Activated CD4-positive, alpha-beta T cell treated with anti-CD3 and anti-CD28 coated beads for 4 hours (primary cell): ENCODE measurements at regions not wholly inside any gene's neighbourhood (a gene's known extent, or its start where the extent isn't known, plus 50 kb on each side); places are given as distances from the start of the nearest gene placed in this dataset.
"Not testable (repeated sequence)": the region's sequence is repeated elsewhere in the genome, so short reads cannot be mapped to it uniquely, and the experiment has no call there.

Experiments
- DNase-seq, 2 donors: peaks; one replicate each; pipeline ENCODE4 v3.0.0-alpha.2; 2020

DNA sequence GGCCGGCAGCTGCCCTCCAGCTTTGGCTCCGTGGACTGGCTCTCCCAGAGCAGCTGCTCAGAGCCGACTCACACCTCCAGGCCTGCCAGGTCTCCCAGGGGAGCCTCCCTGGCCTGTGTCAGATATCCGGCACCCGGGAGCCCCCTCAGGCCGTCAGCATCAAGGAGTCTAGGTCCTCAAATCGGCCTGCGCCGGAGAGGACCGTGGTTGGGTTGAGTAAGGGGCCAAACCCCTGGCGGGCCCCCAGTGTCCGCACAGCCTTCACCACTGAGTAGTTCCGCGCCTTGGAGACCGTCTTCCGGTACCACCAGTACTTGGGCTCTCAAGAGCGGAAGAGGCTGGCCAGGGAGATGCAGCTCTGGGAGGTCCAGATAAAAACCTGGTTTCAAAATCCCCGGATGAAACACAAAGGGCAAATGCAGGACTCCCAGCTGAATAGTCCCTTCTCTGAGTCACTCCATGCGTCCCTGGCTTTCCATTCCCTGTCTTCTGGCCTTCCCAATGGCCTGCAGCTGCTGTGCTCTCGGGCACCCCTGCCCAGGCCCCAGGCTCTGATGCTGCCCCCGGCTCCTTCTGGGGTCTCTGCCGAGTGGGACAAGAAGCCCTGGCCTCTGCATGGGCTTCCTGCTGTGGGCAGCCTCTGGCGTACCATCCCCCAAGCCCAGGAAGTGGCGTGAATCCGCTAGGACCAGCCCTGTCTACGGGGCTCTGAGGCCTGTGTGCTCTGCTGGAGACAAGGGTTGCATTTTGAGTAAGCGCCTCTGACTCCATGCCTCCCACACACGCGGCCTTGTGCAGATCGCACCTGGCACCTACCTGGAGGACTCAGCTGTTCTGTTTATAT lies 245.1 kb upstream of the ATXN7L3B start:
- no peak for DNase-seq

DNA sequence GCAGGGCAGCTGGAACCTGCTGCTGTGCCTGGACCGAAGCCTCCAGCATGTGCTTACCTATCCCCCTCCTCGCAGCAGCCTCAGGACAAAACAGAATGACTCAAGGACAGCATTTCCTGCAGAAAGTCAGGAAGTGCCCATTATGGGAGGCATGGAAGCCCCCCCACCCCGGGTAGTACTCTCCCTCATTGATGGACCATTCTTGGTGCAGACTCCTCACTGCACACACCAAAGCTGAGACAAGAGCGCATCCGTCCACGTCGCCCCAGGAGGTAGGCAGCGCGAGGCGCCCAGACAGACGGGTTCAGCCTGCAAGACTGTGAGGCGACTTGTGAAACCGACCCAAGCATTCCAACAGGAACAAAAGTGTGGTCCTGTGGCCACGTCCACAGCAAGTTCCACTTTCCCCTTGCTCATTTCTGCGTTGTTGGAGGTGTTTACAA lies 243.9 kb upstream of the ATXN7L3B start:
- no peak for DNase-seq

DNA sequence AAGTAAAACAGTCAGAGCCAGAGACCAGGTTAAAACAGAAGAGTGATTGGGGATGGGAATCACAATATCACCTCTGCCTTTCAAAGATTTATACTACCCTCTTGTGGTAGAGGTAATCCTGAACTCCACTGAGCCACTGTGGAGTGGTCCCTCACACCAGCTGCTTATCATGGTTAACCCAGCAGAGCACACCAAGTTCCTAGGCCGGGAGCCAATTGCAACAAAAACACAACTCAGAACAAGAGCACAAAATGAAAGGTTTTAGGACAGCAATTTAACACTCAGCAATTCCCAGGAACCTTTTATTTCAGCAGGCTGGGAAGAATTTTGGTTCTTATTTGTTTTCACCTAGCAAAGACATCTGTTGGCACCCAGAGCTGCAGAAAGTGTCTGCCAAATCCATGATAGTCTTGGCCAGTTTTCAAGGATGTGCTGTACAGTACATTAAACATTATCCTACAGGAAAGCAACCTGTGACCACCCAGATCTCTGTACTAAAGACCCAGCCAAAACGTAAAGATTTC lies 220.5 kb upstream of the ATXN7L3B start:
- DNase-seq, result no peak

DNA sequence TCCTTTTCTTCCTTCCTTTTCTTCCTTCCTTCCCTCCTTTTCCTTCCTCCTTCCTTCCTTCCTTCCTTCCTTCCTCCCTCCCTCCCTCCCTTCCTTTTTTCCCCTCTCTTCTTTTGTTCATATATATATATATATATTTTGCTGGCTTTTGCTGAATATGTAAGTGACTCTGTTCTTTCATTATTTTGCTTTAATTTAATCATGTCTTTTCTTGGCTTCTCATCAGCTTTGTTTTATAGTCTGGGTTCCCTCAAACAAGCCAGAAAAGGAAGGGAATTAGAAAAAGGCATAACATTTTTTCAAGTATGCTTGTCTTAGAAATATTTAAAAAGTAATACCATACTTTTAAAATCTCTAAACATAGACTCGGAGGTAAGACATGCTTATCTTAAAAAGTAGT lies 219.9 kb upstream of the ATXN7L3B start:
- no peak for DNase-seq

DNA sequence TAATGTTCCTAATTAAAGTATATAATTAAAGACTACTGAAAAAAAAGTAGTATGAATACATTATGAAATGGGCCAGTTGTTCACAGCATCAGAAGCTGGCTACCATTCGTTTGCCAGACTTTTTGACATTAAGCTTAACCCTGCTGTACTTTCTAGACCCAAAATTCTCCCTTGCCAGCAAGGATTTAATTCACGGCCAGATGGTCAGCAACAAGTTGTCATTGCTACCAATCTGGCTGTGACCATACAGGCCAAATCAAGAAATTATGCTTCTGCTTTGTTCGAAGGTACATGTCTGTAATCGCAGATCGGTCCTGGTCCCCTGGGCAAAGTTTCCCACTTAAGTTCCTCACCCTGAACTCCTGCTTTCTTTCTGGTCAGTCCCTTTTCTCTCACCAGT lies 217.7 kb upstream of the ATXN7L3B start:
- no peak for DNase-seq

DNA sequence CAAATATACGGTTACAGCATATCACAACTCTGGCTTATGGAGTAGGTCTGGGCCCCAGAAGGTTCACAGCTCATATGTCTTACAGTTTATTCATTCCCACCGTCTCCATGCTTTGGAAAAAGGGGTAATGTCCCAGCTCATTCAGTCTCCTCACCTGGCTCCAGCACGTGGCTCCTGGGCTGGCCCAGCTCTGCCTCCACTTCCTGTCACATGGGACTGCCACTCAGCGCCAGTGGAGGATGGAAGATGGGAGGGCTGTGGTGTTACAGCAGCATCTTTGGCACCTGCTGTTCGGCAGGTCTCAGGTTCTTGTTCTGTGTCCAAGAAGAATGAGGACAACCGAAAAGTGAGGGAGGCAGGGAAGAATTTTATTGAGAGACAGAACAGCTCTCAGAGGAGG lies 216.3 kb upstream of the ATXN7L3B start:
- no peak for DNase-seq

DNA sequence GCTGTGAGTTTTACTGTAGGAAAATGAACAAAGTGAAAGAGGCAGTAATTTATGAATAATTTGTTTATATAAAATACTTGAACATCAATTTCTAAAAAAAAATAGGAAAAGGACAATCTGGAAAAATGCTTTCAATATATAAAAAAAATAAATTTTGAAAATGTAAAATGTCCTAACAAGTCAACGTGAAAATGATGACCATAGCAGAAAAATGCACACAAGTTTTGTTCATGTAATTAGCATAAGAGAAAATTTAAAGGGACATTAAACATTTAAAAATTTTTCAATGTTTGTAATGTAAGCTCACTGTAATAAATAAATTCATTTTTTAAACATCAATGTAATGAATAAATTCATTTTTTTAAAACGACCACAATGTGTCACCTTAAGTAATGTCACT lies 214.8 kb upstream of the ATXN7L3B start:
- no peak for DNase-seq

DNA sequence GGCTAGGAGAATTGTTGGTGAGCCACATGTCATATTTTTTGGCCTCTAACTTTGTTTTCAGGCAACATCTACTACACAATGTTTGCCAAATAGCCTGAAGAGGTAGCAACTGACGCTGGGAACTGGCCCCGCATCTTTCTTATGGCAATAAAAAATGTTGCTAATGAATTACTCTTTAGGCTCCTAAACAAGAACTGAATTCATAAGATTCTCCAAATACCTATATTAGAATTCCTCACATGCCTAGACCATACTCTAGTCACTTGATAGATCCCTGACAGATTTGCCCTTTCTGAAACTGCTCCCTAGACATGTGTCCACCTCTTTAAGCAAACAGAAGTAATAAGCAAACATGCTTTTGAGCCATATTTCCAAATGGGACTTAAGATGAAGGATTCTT lies 209.0 kb upstream of the ATXN7L3B start:
- DNase-seq, result no peak

DNA sequence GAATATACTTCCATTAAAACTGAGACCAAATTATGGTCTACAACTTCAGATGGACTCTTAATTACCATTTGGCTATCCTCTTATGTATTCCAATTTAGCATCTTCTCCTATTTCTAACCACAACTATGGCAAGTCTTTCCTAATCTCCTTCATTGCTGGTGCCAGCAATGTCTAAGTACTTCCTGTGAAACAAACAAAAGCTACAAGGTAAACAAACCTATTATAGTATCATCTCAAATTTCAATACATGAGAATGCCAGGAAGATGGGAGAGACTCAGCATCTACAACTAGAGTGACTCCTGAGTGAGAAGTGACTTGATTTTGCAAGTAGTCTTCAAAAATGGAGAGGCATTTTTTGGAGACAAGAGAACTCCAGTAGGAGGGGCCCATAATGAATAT lies 202.9 kb upstream of the ATXN7L3B start:
- DNase-seq, result no peak

DNA sequence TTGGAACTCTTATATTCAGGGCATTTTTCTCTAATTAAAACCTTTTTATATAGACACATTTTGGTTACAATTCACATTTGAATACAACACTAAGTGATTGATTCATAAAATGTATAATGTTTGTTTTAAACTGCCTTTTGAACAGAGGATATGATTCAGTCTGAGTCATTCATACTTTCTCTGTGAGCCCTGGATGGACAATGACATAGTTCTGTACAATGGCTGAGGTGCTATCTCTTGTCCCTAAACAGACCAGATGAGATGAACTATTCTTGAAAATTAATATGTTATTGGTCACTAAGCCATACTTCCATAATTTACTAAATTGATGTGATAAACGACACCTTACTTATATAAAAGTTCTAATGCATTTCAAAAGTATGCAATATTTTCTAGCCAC lies 199.7 kb upstream of the ATXN7L3B start:
- no peak for DNase-seq

DNA sequence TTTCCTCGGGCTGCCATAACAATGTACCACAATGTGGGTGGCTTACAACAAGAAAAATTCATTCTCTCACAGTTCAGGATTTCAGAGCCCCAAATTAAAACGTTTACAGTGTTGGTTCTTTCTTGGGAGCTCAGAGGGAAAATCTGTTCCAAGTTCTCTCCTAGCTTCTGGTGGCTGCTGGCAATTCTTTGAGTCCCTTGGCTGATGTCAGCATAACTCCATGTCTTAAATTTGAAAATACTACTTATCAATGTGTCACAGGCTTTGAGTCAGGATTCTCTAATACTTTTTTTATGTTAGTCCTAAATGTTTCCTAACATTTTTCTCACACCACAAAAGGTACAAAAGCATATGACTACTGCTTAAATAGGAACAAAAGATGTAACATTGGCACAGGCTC lies 198.4 kb upstream of the ATXN7L3B start:
- DNase-seq, result no peak

DNA sequence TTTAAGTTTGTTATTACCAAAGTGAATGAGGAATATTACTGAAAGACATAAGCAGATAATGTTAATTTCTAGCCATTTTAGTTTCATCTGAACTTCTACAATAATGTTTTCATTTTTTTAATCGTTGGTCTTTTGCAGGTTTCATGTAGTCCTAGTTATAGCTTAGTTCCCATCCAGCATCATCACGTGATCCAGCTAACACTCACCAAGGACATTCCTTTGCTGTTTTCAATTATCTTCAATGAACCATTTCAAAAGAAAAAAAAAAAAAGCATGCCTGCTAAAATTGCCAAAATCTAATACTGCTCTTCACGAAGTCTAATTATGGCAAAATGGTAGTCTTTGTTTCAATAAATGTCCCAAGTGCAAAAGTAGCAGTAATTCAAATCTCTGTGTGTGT lies 187.7 kb upstream of the ATXN7L3B start:
- DNase-seq, result no peak

DNA sequence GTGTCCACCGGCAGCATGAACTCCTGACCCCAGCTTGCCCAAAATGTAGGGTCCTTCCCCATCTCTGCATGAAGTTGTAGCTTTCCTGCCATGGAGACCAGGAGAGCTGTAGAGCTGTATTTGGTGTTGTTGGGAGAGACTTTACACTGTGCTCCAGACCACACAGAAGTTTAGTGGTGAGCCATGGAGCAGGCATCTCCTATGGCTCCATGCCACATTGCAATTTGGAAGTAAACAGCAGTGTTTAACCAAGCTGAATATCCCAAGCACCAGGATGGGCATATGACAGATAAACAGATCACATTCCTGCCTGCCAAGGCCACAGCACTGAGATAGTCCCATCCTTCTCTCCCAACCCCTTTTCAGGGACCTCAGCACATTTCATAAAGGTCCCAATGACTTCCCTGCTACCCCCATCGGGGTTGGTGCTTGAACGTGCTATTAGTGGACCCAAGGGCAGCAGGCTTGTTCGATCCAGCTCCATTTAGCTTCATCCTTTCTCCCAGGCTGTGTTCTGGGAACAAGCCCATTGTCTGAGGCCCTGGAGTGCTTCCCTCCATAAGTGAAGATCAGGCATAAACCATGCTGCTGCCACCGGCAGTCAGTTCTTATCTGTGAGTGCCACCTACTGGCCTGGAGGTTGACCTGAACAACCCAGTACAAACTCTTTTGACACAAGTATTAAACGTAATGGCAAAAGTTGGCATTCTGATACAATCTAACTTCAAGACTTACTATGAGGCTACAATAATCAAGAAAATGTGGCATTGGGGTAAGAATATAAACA lies 172.3 kb upstream of the ATXN7L3B start:
- DNase-seq, result no peak

DNA sequence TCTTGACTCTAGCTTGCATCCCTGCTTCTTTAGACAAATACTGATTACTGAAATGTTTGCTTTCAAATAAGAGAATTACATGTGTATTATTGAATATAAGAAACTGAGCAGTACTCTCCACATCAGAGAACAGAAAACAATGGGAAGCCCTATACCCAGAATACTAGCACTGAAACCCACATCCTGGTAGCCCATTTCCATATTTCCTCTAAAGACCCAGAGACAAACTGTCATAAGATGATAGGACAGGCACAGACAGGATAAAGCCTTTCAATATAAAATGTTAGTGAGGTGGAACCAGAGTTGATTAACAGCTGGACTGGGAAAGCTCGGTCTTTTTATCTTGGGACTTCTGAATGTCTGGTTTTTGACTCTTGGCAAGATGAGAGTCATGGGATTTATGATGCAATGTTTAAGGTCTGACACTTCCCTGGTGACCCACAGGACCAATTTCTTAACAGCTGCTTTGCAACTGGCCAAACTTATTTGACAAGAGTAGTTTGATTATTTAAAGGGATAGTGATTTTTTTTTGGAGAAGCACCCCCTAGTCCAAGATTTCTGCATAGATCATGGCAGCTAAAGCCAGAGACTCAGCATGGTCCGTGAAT lies 166.9 kb upstream of the ATXN7L3B start:
- DNase-seq, result no peak

DNA sequence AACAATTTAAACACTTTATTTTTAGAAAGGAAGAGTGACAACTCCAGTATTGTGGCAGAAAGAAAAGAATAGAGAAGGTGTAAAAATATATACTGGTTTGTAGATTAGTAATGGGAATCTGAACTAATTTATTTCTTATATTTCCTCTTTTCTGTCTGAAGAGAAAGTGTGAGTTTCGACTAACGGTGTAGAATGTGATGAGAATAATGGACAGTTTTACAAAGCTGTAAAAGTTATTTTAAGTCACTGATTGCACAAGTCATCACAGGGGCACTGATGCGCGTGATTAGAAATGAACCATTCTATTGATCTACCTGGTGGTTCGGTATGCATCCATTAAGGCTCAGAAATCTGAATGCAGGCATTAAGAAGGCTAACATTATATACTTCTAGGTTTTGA lies 158.5 kb upstream of the ATXN7L3B start:
- no peak for DNase-seq

DNA sequence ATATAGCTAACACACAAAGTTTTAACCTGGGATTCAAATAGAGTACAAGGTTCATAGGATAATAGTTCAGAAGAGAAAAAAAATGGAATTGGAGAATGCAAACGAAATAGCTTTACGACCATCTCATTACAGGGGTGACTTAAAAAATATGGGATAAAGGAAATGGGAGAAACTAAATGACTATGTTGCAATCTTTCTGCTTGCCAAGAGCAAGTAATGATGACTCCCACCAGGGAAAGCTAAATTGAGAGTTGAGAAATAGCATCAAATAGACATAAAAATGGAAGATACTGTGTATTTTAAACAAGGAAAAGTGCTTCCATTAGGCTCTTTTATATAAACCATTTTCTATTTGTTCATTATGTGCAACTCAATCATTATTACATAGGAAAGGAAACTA lies 155.7 kb upstream of the ATXN7L3B start:
- no peak for DNase-seq

DNA sequence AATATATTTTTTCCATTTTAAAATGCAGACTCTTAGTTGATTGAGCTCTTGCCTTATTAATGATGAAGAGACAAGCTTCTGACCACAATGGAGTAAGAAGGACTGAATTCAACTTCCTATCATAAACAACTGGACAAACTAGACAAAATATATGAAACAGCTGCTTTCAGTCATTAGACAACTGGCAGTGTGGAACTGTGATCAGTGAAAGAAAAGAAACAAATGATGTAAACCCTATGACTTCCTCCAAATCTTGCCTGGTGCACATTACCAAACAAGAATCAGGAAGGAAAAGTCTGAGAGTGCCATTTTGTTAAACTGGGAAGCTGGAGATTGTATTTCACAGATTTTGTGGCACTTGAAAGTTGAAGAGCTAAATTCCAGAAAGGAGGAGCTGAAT lies 154.7 kb upstream of the ATXN7L3B start:
- no peak for DNase-seq

DNA sequence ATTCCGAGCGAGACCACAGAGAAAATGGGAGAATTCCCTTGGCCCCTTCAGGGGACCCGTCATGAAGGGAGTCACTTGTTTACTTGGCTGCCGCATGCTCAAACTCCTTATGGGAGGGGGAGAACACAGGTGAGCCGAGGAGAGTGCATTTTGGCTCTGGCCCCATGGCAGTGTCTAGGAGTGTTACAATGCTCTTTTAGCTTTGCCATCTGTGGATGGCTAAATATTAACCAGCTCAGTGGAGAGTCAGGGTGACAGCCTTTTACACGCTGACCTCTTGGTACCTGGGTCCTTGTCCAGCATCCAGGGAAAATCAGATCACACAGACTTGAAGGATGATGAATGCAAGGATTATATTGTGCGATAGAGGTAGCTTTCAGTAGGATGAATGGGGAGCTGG lies 146.4 kb upstream of the ATXN7L3B start:
- no peak for DNase-seq

DNA sequence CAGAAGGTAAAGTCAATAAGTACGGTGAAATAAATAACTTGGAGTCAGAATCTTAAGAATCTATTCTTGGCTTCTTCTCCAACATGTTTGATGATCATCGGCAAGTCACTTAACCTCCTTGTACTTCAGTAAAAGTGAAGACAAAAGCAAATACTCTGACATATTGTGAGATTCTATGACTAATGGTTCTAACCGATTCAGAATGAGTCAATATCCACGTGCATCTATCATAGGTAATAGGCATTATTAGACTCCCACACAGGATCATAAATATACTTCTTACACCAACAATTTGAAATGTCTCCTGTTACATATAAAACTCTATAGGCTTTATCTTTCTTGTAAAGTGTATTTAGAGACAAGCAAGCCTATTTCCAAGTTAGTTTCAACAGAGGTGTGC lies 144.4 kb upstream of the ATXN7L3B start:
- no peak for DNase-seq

DNA sequence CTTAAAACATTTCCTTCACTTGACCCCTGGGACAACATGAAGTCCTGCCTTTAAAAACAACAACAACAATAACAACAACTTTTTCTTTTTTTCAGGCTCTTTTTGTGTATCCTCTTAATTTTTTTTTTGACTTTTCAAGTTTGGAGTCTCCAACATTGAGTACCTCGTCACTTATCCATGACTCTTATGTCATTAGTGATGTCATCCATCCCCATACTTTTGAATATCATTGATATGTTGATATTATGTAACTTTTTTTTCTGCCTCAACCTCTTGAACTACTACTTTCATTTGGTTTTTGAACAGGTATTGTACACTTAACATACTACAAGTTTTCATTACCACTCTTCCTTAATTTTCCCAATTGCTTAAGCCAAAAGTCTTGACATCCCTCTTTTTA lies 143.0 kb upstream of the ATXN7L3B start:
- no peak for DNase-seq

DNA sequence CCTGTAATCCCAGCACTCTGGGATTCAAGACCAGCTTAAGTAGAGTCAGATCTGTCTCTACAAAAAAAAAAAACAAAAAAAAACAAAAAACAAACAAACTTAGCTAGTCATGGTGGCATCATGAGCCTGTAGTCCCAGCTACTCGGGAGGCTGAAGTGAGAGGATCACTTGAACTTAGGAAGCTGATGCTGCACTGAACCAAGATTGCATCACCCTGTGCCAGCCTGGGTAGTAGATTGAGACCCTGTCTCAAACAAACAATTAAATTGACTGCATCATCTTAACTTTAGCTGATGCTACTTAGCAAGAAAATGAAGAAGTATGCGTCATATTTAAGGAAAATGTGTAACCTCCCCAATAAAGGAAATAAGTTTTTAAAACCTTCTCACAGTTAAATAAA lies 136.6 kb upstream of the ATXN7L3B start:
- no peak for DNase-seq

DNA sequence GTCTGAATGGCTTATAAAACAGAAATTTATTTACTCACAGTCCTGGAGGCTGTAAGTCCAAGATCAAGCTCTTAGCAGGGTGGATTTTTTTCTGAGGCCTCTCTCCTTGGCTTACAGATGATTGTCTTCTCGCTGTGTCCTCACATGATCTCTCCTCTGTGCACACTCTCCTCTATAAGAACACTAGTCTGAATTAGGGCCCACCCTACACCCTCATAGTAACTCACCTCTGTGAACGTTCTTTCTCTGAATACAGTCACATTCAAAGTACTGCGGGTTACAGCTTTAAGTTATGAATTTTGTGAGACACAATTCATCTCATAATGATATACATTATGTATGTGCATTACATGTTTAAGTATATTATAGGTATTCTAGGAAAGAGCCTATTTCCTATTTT lies 135.7 kb upstream of the ATXN7L3B start:
- DNase-seq, result no peak

DNA sequence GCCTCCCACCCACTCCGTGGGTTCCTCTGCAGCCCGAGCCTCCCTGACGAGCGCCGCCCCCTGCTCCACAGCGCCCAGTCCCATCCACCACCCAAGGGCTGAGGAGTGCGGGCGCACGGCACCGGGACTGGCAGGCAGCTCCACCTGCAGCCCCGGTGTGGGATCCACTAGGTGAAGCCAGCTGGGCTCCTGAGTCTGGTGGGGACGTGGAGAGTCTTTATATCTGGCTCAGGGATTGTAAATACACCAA lies 134.5 kb upstream of the ATXN7L3B start:
- not testable (repeated sequence) for DNase-seq

DNA sequence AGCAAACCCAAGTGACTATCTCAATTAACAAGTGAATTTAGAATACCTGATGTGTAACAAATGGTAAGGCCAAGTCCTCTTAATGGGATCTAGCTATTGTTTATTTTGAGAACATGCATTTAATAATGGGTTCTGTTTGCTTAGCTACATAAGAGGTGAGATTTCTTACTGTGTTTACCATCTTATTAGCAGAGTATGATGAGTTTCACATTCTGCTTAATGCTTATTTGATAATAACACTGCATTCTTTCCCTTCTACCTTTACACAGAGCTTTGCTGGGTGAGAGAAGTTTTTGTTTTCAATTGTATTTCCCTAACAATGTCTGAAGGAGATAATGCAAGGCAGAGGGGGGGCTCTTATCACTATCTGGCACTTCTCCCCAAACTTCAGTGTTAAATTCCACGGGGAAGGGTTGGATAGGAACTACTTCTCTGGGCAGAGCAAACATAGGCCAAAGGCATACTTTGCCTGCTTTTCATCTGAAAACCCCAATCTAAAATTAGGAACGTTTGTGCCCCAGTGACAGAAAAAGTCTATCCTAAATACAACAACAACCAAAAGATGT lies 129.0 kb upstream of the ATXN7L3B start:
- DNase-seq, result no peak
